ENCODE measurements at regions not wholly inside any gene's neighbourhood (a gene's known extent, or its start where the extent isn't known, plus 50 kb on each side); places are given as distances from the start of the nearest gene placed in this dataset.

GRCh38 chr1:204780630-204781029 lies 90.0 kb upstream of the NFASC start:
- TF ChIP-seq, protein P1, sequence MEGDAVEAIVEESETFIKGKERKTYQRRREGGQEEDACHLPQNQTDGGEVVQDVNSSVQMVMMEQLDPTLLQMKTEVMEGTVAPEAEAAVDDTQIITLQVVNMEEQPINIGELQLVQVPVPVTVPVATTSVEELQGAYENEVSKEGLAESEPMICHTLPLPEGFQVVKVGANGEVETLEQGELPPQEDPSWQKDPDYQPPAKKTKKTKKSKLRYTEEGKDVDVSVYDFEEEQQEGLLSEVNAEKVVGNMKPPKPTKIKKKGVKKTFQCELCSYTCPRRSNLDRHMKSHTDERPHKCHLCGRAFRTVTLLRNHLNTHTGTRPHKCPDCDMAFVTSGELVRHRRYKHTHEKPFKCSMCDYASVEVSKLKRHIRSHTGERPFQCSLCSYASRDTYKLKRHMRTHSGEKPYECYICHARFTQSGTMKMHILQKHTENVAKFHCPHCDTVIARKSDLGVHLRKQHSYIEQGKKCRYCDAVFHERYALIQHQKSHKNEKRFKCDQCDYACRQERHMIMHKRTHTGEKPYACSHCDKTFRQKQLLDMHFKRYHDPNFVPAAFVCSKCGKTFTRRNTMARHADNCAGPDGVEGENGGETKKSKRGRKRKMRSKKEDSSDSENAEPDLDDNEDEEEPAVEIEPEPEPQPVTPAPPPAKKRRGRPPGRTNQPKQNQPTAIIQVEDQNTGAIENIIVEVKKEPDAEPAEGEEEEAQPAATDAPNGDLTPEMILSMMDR (IDR thresholded peaks at IDR 0.05) = no peak
- TF ChIP-seq POLR2A (IDR thresholded peaks at IDR 0.05) = no peak
- TF ChIP-seq EP300 (IDR thresholded peaks at IDR 0.05) = no peak

Data from ovary (tissue), 3 donors.